Activated CD4-positive, CD25-positive, alpha-beta regulatory T cell treated with anti-CD3 and anti-CD28 coated beads, Interleukin-2, amount 50 U/mL, for 72 hours (primary cell): ENCODE measurements at regions not wholly inside any gene's neighbourhood (a gene's known extent, or its start where the extent isn't known, plus 50 kb on each side); places are given as distances from the start of the nearest gene placed in this dataset.

Source experiments
- DNase-seq: peaks from one replicate; pipeline ENCODE4 v3.0.0; 2021

DNA sequence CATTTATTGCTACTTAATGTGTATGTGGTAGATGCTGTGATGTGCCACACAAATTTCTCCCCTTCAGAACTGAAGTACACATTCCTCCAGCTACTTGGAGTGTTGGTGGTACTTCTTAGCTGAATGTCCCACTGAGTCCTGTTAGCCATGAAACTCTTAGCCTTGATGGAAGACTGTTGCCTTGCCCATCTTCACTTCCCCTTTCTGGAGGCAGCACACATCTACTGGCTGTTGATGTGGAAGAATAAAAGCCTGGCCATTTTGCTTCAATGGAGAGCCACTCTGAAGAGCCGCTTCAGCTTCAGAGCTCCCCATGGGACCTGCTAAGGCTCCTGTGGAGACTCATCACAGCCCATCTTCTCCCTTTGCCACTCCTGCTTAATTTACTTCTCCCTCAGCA lies 157.7 kb upstream of the PITX2 start:
- DNase-seq, result no peak

DNA sequence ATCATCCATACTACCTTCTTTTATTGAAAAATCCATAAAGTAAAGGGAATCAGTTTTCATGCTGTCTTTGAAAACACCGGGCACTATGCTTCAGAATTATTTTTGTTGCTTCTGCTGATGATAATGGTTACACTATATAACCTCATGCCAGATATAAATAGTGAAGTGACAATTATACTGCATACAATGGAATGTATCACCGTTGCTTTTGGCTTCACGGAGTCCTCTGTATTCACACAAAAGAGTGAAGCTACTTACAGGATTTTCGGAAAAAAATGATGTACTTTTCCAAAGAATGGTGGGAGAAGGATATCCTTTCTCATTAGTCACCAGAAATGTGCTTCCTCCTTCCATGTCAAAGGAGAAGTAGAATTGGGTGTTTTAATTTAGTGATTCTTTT lies 159.1 kb upstream of the PITX2 start:
- DNase-seq, result no peak

DNA sequence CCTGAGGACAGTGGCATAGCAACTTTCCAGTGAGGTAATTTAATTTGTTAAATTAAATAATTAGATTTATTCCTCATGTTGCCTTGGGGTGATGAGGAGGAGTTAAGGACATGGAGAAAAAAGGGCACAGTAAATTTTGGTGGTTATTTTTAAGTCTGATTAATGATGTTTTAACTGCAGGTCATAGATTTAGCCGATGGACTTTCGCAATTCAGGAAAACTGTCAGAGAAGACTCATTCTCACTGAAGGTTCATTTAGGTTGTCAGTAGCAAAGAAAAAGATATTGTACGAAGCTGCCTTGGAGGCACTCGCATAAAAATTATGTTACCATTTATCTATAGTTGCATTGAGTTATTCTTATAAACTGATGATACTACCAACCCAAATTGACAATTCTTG lies 164.2 kb upstream of the PITX2 start:
- no peak for DNase-seq

- no peak for DNase-seq
Measured at GRCh38 chr4:110787707-110788106, 164.8 kb upstream of the PITX2 start.

DNA sequence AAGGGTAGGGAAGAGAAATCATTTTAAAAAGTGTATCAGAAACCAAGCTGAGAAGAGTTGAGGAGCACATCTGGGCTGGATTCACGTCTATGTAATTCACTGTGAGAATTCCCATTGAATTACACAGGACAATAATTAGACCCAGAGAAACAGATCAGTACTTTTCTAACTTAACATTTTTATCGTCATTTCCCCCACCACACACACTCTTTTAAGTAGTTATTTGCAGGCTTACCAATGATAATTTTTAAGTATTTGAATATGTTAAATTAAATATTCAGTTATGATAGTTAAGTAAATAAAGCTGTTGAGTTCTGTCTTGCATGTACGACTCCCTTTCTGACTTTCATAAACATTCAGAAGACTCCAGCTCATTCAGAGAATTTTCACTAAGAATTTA lies 165.4 kb upstream of the PITX2 start:
- DNase-seq, result no peak

- no peak for DNase-seq
Measured at GRCh38 chr4:110792036-110792435, 169.2 kb upstream of the PITX2 start.

DNA sequence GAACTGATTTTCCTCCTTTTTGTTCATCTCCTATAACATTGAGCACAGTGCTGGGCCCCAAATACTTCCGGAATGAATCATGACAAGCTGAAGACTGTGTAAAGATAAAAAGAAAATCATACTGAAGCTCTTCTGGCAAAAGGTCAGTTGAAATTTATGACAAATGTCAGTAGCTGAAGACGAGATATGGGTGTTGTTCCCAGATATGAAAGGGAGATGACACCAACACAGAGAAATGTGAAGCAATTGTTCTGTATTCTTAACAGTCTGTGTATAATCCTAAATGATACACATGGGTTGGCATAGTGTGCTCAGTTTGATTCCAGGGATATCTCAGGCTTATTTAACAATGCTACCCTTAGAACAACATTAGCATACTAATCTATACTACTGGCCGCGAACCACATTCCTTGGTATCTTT lies 170.5 kb upstream of the PITX2 start:
- no peak for DNase-seq

GRCh38 chr4:110793890-110794554 lies 171.1 kb upstream of the PITX2 start:
- no peak for DNase-seq

GRCh38 chr4:110795971-110796370 lies 173.1 kb upstream of the PITX2 start:
- DNase-seq, result no peak

- no peak for DNase-seq
Measured at GRCh38 chr4:110797486-110797885, 174.6 kb upstream of the PITX2 start.

- no peak for DNase-seq
Measured at GRCh38 chr4:110798687-110799086, 175.8 kb upstream of the PITX2 start.

GRCh38 chr4:110799211-110799610 lies 176.3 kb upstream of the PITX2 start:
- DNase-seq, result no peak

DNA sequence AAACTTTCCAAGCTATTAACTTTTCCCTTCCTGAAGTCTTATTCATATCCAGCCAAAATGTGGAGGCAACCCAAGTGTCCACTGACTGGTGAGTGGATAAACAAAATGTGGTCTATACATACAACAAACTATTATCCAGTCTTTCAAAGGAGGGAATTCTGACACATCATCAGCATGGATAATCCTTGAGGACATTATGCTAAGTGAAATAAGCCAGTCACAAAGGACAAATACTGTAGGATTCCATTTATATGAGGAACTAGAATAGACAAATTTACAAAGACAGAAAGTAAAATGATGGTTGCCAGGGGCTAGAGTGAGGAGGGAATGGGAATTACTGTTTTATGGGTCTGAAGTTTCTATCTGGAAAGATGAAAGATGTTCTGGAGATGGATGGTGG lies 178.7 kb upstream of the PITX2 start:
- no peak for DNase-seq

DNA sequence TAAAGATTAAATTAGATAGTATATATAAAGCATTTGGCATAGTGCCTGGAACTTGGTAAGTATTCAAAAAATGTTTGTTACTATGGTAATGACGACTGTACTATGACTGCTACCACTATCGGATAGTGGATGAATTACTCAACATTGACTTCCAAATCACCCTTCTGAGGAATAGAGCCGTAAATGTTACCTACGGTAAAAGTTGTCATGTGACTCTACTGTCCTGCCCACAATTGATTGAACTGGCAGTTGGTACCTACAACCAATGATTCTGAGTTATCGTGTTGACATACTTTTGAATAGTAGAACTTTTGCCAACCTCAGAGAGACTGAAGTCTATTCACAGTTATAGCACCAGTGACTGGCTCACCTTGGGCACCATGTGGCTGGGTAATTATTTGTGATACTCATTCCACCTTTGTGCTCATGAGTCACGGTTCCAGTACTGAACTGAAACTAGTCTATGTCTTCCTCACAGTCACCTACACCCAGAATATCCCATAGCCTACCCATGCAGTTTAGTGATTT lies 185.5 kb upstream of the PITX2 start:
- DNase-seq, result no peak

DNA sequence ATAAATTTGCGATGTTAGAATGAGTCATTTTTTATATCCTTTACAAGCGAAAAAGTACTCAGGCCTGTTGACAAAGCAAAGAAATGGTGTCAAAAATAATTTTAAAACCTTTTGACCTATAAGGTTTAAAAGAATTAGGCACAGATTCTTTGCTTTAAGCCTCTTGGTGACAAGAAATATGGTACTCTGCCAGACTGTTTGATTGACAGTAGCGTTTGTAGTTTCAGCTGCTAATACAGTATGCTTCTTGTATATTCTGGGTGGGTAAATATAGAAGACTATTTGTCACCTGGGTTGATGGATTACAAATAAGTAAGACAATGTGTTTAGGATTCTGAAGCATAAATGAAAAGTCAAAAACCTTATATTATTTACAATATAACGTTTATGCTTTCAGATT lies 193.1 kb upstream of the PITX2 start:
- DNase-seq, result no peak

DNA sequence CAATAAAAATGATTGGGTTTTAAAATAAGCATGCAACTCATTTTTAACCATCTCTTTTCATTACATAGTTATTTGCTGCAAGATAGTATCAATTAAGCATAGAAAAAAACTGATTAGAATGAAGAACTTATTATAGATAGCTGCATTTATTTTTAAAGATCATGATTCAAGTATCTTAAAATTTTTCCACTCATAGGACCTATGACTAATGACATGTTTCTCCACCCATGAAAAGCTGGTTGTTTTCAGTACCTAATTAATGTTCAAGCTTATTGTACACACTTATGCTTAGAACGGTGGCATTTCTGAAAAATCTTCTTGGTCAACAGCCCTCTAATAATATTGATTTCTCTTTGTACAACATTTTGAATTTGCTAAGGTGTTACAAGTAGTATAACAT lies 193.5 kb upstream of the PITX2 start:
- no peak for DNase-seq

DNA sequence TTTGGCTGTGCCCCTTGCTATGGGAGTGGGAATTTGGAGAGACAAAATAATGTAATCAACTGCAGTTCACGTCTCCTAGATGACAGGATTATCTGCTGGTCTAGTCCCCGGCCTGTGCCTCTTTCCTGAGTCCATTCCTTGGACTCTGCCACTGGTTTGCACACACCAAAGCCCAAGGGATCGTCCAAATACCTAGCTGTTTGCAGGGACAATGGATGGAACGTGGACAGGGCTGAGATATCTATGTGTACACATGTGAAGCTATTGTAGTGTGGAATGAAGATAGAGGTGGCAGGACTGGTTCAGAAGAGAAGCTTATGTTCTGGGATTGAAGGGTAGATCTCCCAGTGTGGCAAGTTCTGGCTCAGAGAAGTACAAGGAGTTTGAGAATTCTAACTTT lies 198.3 kb upstream of the PITX2 start:
- no peak for DNase-seq

GRCh38 chr4:110823251-110823650 lies 200.4 kb upstream of the PITX2 start:
- DNase-seq, result no peak

DNA sequence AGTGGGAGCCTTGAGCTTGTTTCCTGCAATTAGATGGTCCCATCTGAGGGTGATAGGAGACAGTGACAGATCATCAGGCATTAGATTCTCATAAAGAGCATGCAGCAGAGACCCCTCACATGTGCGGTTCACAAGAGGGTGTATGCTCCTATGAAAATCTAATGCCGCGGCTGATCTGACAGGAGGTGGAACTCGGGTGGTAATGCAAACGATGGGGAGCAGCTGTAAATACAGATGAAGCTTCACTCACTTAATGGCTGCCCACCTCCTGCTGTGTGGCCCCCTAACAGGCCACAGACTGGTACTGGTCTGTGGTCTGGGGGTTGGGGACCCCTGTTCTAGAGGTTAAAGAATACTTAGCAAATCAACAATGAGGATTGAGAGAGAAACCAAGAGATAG lies 201.5 kb upstream of the PITX2 start:
- no peak for DNase-seq

GRCh38 chr4:110826656-110827055 lies 203.8 kb upstream of the PITX2 start:
- DNase-seq, result no peak

DNA sequence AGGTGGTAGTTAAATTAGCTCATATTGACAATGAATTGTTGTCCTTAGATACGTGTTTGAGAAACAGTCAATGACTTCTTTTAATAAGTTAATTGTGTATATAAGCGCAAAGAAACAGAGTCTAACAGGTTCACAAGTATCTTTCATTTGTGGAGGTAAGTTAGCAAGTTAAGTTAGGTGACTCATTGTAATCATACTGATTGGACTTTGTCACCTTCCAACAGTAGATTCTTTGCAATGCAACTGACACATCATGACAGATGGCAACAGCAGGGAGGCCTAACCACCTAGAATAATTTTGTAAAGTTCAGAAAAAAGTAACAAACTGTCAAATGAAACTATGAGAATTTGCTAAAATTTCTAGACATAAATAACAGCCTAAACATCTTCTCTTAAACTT lies 207.6 kb upstream of the PITX2 start:
- no peak for DNase-seq

- DNase-seq, result no peak
Measured at GRCh38 chr4:110837896-110838450, 215.1 kb upstream of the PITX2 start.

DNA sequence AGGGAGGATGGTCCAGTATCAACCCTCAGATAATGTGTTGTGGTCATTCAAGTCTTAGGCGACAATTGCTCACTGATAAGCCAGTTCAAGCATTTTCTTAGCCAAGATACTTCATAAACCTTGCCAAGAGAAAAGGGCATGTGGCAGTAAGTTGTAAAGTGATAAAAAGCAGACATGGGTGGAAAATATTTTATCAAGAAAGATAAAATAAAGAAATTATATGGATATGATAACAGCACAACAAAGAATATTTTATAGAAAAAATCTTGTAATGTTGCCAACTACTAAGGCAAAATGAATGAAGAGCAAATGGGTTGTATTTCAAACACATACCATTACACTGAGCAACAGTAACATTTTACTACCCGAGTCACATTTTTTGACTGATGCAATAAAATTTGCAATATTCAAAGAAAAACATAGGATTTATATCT lies 217.4 kb upstream of the PITX2 start:
- no peak for DNase-seq

DNA sequence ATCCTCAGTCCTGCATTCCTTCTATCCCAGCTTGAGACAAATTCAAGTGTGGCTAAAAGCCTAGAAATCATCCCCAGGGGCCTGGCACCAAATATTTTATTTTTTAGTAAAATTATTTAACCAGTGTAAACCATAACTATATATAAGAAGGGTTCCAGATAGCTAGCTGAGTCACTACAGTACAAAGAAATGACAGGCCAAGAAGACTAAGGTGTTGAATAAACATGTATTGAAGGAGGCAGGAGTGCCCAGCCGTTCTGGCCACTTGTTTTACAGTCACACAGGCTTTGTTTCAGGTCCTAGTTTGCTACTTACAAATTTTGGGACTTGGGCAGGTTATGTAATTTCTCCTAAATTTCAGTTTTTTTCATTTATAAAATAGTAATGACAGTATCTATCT lies 225.9 kb upstream of the PITX2 start:
- no peak for DNase-seq

- DNase-seq, result no peak
Measured at GRCh38 chr4:110849461-110849860, 226.6 kb upstream of the PITX2 start.
